ENCODE measurements at regions not wholly inside any gene's neighbourhood (a gene's known extent, or its start where the extent isn't known, plus 50 kb on each side); places are given as distances from the start of the nearest gene placed in this dataset.

DNA sequence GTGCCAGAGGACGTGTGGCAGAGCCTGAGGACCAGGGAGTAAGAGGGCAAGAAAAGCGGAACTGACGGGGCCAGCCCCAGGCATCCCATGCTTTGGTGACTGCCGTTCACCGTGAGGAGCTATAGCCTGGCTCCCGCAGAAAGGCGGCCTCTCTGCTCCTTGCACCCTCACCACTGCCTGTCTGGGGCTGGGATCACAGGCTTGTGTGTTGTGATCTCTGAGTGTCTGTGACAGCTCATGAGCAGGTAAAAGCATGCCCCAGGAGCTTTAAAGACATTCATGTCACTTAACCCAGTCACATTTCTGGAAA is 266.8 kb upstream of the RAB6C start:
- Histone ChIP-seq H3K4me3 (ENCODE audit: low read depth, low read length) (no peak overlapping the region), H3K4me1 (no peaks in the 10 kb centered on the region), H3K9me3 (no peaks in the 10 kb centered on the region), H3K27me3 (no peaks in the 10 kb centered on the region), H3K36me3 (no peaks in the 10 kb centered on the region)
- TF ChIP-seq, protein P1, sequence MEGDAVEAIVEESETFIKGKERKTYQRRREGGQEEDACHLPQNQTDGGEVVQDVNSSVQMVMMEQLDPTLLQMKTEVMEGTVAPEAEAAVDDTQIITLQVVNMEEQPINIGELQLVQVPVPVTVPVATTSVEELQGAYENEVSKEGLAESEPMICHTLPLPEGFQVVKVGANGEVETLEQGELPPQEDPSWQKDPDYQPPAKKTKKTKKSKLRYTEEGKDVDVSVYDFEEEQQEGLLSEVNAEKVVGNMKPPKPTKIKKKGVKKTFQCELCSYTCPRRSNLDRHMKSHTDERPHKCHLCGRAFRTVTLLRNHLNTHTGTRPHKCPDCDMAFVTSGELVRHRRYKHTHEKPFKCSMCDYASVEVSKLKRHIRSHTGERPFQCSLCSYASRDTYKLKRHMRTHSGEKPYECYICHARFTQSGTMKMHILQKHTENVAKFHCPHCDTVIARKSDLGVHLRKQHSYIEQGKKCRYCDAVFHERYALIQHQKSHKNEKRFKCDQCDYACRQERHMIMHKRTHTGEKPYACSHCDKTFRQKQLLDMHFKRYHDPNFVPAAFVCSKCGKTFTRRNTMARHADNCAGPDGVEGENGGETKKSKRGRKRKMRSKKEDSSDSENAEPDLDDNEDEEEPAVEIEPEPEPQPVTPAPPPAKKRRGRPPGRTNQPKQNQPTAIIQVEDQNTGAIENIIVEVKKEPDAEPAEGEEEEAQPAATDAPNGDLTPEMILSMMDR (IDR thresholded peaks at IDR 0.05; ENCODE audit: low read depth, low read length): no peak
- DNase-seq: no peak

DNA sequence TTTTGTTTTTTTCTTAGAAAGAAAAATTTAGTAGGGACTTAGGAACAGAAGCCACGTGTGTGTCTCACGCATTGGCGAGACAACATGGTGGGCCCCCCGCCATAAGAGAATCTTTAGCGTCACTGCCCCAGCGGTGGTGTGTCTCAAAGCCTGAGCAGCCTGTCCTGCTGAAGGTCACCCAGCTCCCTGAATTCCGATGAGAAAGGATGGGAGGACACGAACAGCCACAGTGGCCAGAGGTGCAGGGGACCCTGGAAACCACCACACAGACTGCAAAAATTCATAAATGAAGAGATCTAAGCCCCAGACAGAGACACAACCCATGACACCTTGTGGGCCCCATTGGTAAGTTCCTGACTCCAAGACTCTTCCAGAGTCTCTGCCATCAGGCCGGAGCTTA is 266.1 kb upstream of the RAB6C start:
- Histone ChIP-seq H3K4me1 (no peaks in the 10 kb centered on the region), H3K4me3 (ENCODE audit: low read depth, low read length) (no peak overlapping the region), H3K9me3 (no peaks in the 10 kb centered on the region), H3K36me3 (no peaks in the 10 kb centered on the region), H3K27me3 (no peaks in the 10 kb centered on the region)
- no peak for DNase-seq
- TF ChIP-seq, protein P1 (IDR thresholded peaks at IDR 0.05; ENCODE audit: low read depth, low read length): no peak

DNA sequence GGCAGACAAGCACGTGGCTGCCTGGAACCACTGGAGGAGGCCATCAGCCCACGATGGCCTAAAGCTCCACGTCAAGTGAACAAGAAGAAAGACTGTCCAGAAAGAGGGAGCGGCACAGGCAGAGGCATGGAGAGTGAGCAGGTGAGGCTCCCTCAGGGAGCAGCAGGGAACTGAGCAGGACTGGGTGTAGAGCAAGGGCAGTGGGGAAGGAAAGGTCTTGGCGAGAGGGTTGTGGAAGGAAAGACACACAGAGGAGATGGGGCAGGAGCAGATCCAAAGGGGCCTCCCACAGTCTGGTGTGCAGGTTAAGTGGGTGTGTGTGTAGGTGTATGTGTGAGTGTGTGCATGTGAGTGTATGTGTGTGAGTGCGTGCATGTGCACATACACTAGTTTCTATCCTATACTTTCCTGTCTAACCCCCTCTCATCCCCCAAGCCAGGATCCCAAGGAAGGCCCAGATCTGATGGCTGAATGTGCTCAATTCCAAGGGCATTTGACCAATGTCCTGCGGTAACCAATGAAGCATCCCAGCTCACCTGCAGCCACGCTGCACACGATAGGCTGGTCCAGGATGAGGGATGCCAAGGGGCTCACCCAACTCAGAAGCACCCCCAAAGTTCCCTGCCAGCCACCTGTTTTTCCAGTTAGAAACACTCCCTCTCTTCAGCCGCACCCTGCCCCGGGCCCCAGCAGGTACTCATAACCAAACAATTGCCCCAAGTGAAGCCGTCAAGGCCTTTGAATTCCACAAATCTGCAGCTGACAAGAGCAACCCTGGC is 262.5 kb upstream of the RAB6C start:
- Histone ChIP-seq H3K27me3 (no peaks in the 10 kb centered on the region), H3K4me1 (no peaks in the 10 kb centered on the region), H3K4me3 (ENCODE audit: low read depth, low read length) (no peak overlapping the region), H3K9me3 (no peaks in the 10 kb centered on the region), H3K36me3 (no peaks in the 10 kb centered on the region)
- TF ChIP-seq, protein P1 (IDR thresholded peaks at IDR 0.05; ENCODE audit: low read depth, low read length): no peak
- no peak for DNase-seq

DNA sequence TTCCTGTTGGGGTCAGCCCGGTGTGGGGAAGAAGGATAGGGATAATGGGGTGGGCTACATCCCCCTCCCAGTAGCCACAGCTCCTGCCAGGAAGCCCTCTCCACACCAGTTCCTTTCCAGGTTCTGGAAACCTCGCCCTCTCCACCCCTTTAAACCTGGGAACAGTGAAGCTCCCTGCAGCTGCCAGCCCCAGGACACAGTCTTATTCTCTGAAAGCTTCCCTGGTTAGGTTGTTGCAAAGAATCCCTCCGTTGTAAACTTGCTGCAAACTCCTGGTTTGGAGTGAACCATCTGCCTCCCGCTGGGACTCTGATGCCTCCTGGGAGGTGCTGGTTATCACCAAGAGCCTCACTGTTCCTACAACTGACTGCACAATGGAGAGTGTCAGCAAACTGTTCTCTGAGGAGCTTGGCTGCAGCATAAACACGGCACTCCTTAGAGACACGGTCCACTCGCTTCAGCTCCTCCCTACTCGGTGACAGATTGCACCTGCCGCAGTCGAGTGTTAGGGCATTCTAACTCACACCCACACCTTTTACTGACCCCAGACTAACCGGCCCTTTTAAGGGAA is 261.8 kb upstream of the RAB6C start:
- Histone ChIP-seq H3K4me1 (no peaks in the 10 kb centered on the region), H3K27me3 (no peaks in the 10 kb centered on the region), H3K9me3 (no peaks in the 10 kb centered on the region), H3K36me3 (no peaks in the 10 kb centered on the region), H3K4me3 (ENCODE audit: low read depth, low read length) (no peak overlapping the region)
- TF ChIP-seq, protein P1 (IDR thresholded peaks at IDR 0.05; ENCODE audit: low read depth, low read length): no peak
- DNase-seq: no peak

DNA sequence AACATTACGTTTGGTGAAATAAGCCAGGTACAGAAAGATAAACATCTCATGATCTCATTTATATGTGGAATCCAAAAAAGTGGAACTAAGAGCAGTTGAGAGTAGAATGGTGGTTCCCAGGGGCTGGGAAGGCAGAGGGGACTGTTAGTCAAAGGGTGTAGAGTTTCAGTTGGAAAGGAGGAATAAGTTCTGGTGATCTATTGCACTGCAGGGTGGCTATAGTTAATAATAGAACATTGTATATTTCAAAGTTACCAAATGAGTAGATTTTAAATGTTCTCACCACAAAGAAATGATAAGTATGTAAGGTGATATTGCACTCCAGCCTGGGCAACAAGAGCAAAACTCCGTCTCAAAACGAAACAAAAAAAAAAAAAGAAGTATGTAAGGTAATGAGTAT is 260.1 kb upstream of the RAB6C start:
- Histone ChIP-seq H3K9me3 (no peaks in the 10 kb centered on the region), H3K27me3 (no peaks in the 10 kb centered on the region), H3K4me3 (ENCODE audit: low read depth, low read length) (no peak overlapping the region), H3K36me3 (no peaks in the 10 kb centered on the region), H3K4me1 (no peaks in the 10 kb centered on the region)
- no peak for DNase-seq
- TF ChIP-seq, protein P1 (IDR thresholded peaks at IDR 0.05; ENCODE audit: low read depth, low read length): no peak

DNA sequence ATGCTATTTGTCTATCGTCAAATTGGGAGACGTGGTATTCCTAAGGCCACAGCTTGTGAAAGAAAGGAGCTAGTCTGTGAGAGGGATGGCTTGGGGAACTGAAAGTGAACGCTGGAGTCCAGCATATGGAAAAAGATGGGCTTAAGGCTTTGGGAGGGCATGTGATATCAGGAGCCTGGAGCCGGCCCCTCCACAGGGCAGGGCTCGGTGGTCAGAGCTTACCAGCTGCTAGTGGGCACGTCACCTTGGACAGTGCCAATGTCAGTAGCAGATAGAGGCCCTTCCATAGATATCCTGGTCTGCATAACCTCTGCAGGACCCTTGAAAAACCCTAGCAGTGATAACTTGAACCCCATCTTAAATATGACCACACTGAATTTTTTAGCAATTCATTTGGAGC is 259.1 kb upstream of the RAB6C start:
- Histone ChIP-seq H3K4me1 (no peaks in the 10 kb centered on the region), H3K4me3 (ENCODE audit: low read depth, low read length) (no peak overlapping the region), H3K9me3 (no peaks in the 10 kb centered on the region), H3K36me3 (no peaks in the 10 kb centered on the region), H3K27me3 (no peaks in the 10 kb centered on the region)
- TF ChIP-seq, protein P1 (IDR thresholded peaks at IDR 0.05; ENCODE audit: low read depth, low read length): no peak
- DNase-seq: no peak
